Activated T-cell treated with anti-CD3 and anti-CD28 coated beads for 24 hours (primary cell): ENCODE measurements at regions not wholly inside any gene's neighbourhood (a gene's known extent, or its start where the extent isn't known, plus 50 kb on each side); places are given as distances from the start of the nearest gene placed in this dataset.
A peak's percentile ranks its signal among the peaks of the same experiment; 100 is the strongest.
"Not testable (repeated sequence)": the region's sequence is repeated elsewhere in the genome, so short reads cannot be mapped to it uniquely, and the experiment has no call there.

ENCODE experiments used
- DNase-seq: peaks from one replicate; pipeline ENCODE4 v3.0.0-alpha.2; 2020; ENCODE audit warnings: low read depth

GRCh38 chr11:109937968-109938367 is 155.2 kb upstream of the ZC3H12C start:
- no peak for DNase-seq

GRCh38 chr11:109939166-109939810 is 153.9 kb upstream of the ZC3H12C start:
- no peak for DNase-seq

GRCh38 chr11:109940816-109941215 is 152.4 kb upstream of the ZC3H12C start:
- DNase-seq = no peak

- no peak for DNase-seq
Measured at GRCh38 chr11:109945626-109946321, 147.4 kb upstream of the ZC3H12C start.

- peak; percentile 42 for DNase-seq
Measured at GRCh38 chr11:109946322-109946846, 146.8 kb upstream of the ZC3H12C start.

GRCh38 chr11:109954534-109954933 is 138.7 kb upstream of the ZC3H12C start:
- no peak for DNase-seq

GRCh38 chr11:109956124-109956793 is 136.9 kb upstream of the ZC3H12C start:
- no peak for DNase-seq

- no peak for DNase-seq
Measured at GRCh38 chr11:109957000-109957399, 136.2 kb upstream of the ZC3H12C start.

- DNase-seq = no peak
Measured at GRCh38 chr11:109957601-109958000, 135.6 kb upstream of the ZC3H12C start.

- no peak for DNase-seq
Measured at GRCh38 chr11:109958131-109958820, 134.9 kb upstream of the ZC3H12C start.

GRCh38 chr11:109958821-109959166 is 134.4 kb upstream of the ZC3H12C start:
- no peak for DNase-seq

GRCh38 chr11:109960831-109961230 is 132.4 kb upstream of the ZC3H12C start:
- no peak for DNase-seq

GRCh38 chr11:109961261-109961660 is 131.9 kb upstream of the ZC3H12C start:
- DNase-seq = no peak

GRCh38 chr11:109963101-109963500 is 130.1 kb upstream of the ZC3H12C start:
- DNase-seq = no peak

- DNase-seq = no peak
Measured at GRCh38 chr11:109964487-109964886, 128.7 kb upstream of the ZC3H12C start.

- not testable (repeated sequence) for DNase-seq
Measured at GRCh38 chr11:109965445-109965844, 127.7 kb upstream of the ZC3H12C start.

GRCh38 chr11:109965926-109966325 is 127.3 kb upstream of the ZC3H12C start:
- not testable (repeated sequence) for DNase-seq

GRCh38 chr11:109967136-109967535 is 126.1 kb upstream of the ZC3H12C start:
- DNase-seq = not testable (repeated sequence)

GRCh38 chr11:109968299-109968698 is 124.9 kb upstream of the ZC3H12C start:
- DNase-seq = no peak

- no peak for DNase-seq
Measured at GRCh38 chr11:109968781-109969180, 124.4 kb upstream of the ZC3H12C start.

GRCh38 chr11:109970516-109971183 is 122.5 kb upstream of the ZC3H12C start:
- no peak for DNase-seq

GRCh38 chr11:109971184-109971523 is 122.0 kb upstream of the ZC3H12C start:
- no peak for DNase-seq
